K562 (cell line): ENCODE measurements at regions not wholly inside any gene's neighbourhood (a gene's known extent, or its start where the extent isn't known, plus 50 kb on each side); places are given as distances from the start of the nearest gene placed in this dataset.

Experiments used
- ETS2 ChIP-seq: IDR thresholded peaks from 2 replicates; pipeline ENCODE4 v1.6.1; 2016; ENCODE audit warnings: borderline replicate concordance, missing genetic modification characterization, mild to moderate bottlenecking, moderate library complexity, missing compliant biosample characterization; ENCODE audit not compliant: poor library complexity, severe bottlenecking
- FOS ChIP-seq: IDR thresholded peaks from 3 replicates; pipeline ENCODE4 v1.6.1; 2011; ENCODE audit not compliant: insufficient read length; ENCODE audit errors: extremely low read depth
- HDAC1 ChIP-seq, 2 experiments: fragments of 450-650 bp; IDR thresholded peaks; 2 replicates each; pipeline ENCODE4 v1.6.1; 2016 to 2017; ENCODE audit warnings: inconsistent platforms in 1 of 2, mild to moderate bottlenecking in 1 of 2, moderate library complexity in 1 of 2
- KDM1A ChIP-seq, 2 experiments: fragments of 450-650 bp; IDR thresholded peaks; 2 replicates each; pipeline ENCODE4 v1.6.1; 2016; ENCODE audit warnings: mild to moderate bottlenecking in 2 of 2
- PTTG1 ChIP-seq: fragments of 450-650 bp; IDR thresholded peaks from 2 replicates; pipeline ENCODE4 v1.6.1; 2016; ENCODE audit warnings: low read depth, mild to moderate bottlenecking, missing genetic modification characterization, missing compliant biosample characterization
- TSHZ1 ChIP-seq: fragments of 250-450 bp; sonication (Bioruptor Pico); IDR thresholded peaks from 2 replicates; pipeline ENCODE4 v1.4.0; 2020; ENCODE audit warnings: mild to moderate bottlenecking, moderate library complexity

GRCh38 chr6:170228946-170229310 lies 62.0 kb downstream of the DLL1 start (continued):
- TF ChIP-seq ETS2 (no peak), TSHZ1 (CRISPR knock-in tag) (no peak), HDAC1 (IDR thresholded peaks at IDR 0.05) (no peak), PTTG1 (no peak), FOS (no peak), KDM1A (IDR thresholded peaks at IDR 0.05) (no peak)
